CD4-positive, CD25-positive, alpha-beta regulatory T cell (primary cell): ENCODE measurements at regions not wholly inside any gene's neighbourhood (a gene's known extent, or its start where the extent isn't known, plus 50 kb on each side); places are given as distances from the start of the nearest gene placed in this dataset.
"Not testable (repeated sequence)": the region's sequence is repeated elsewhere in the genome, so short reads cannot be mapped to it uniquely, and the experiment has no call there.

ENCODE experiments used
- ATAC-seq, 2 donors: fragments of 150-1000 bp; cut with Tn5 transposase; one replicate each; pipeline ENCODE4 v1.10.0; 2021; ENCODE audit warnings: low read depth in 2 of 2, moderate number of reproducible peaks in 2 of 2, moderate library complexity in 1 of 2
- DNase-seq, 3 donors: peaks; one replicate each; pipeline versions ENCODE4 v3.0.0 to v3.0.0-alpha.2; 2012 to 2022; ENCODE audit warnings: mixed read lengths in 1 of 3
- H3K27ac ChIP-seq: one replicate; pipeline ENCODE4 v1.7.0; 2013; ENCODE audit warnings: mild to moderate bottlenecking, low read length; ENCODE audit not compliant: insufficient read depth, poor library complexity, severe bottlenecking
- H3K27me3 ChIP-seq: one replicate; pipeline ENCODE4 v1.7.0; 2013; ENCODE audit warnings: low read length; ENCODE audit not compliant: control insufficient read depth, insufficient read depth
- H3K36me3 ChIP-seq: one replicate; pipeline ENCODE4 v1.7.0; 2013; ENCODE audit warnings: mild to moderate bottlenecking, low read length, moderate library complexity; ENCODE audit not compliant: control insufficient read depth, insufficient read depth
- H3K4me1 ChIP-seq: 2 replicates; pipeline ENCODE4 v1.7.0; 2013; ENCODE audit warnings: mild to moderate bottlenecking, low read length; ENCODE audit not compliant: insufficient read depth, control insufficient read depth, poor library complexity, severe bottlenecking
- H3K4me3 ChIP-seq: one replicate; pipeline ENCODE4 v1.7.0; 2013; ENCODE audit warnings: low read depth, mild to moderate bottlenecking, low read length, moderate library complexity
- H3K9me3 ChIP-seq, 2 experiments: 1 replicate in 1 of 2; 2 replicates in 1 of 2; pipeline ENCODE4 v1.7.0; 2013; ENCODE audit warnings: low read length in 2 of 2, mild to moderate bottlenecking in 1 of 2, moderate library complexity in 1 of 2; ENCODE audit not compliant: control insufficient read depth in 2 of 2
- H3K27ac Mint-ChIP-seq, 3 donors: one replicate each; pipeline ENCODE4 v1.8.0; 2020 to 2022; ENCODE audit warnings: mild to moderate bottlenecking in 3 of 3, mixed read lengths in 3 of 3, moderate library complexity in 2 of 3
- H3K27me3 Mint-ChIP-seq: one replicate; pipeline ENCODE4 v1.8.0; 2022; ENCODE audit warnings: mild to moderate bottlenecking, mixed read lengths
- H3K36me3 Mint-ChIP-seq: one replicate; pipeline ENCODE4 v1.8.0; 2020; ENCODE audit warnings: mixed read lengths
- H3K4me1 Mint-ChIP-seq, 4 donors: one replicate each; pipeline ENCODE4 v1.8.0; 2020 to 2022; ENCODE audit warnings: mixed read lengths in 4 of 4, mild to moderate bottlenecking in 1 of 4
- H3K4me3 Mint-ChIP-seq, 4 donors: one replicate each; pipeline ENCODE4 v1.8.0; 2020 to 2022; ENCODE audit warnings: mild to moderate bottlenecking in 4 of 4, mixed read lengths in 4 of 4, moderate library complexity in 3 of 4
- H3K9me3 Mint-ChIP-seq, 7 donors: one replicate each; pipeline ENCODE4 v1.8.0; 2020 to 2022; ENCODE audit warnings: mixed read lengths in 7 of 7, mild to moderate bottlenecking in 3 of 7, moderate library complexity in 2 of 7

DNA sequence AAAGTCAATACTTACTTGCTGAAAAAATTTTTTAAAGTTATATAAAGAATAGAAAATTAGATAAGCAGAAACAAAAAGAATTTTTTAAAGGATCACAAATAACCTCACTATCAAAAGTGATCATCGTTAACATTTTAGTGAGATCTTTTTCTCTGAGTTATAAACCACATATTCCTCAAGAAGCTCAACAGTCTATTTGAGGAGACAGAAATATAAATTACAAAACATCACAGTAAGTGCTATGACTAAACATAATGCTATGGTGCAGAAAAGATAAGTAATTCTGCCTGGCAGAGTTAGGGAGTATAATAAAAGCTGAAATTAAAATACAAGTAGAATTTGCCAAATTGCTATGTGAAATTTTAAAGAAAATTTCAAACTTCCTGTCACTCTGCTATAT lies 226.7 kb downstream of the LMBRD1 start:
- no peaks in the 10 kb centered on the region for H3K36me3 ChIP-seq
- Mint-ChIP-seq H3K9me3 (peaks cover 0 to 7% (median 3%) of the 10 kb centered on the region in 7 donors), H3K4me1 (no peaks in the 10 kb centered on the region), H3K27me3 (peaks cover 4% of the 10 kb centered on the region), H3K27ac (no peak overlapping the region), H3K4me3 (no peak overlapping the region), H3K36me3 (no peaks in the 10 kb centered on the region)
- H3K27me3 ChIP-seq: no peaks in the 10 kb centered on the region
- no peak overlapping the region for H3K27ac ChIP-seq
- no peak for ATAC-seq
- DNase-seq: no peak
- no peaks in the 10 kb centered on the region for H3K9me3 ChIP-seq
- H3K4me3 ChIP-seq: no peak overlapping the region
- no peaks in the 10 kb centered on the region for H3K4me1 ChIP-seq

- H3K4me3 ChIP-seq, H3K27me3 Mint-ChIP-seq, H3K27me3 ChIP-seq, H3K4me1 Mint-ChIP-seq, H3K36me3 Mint-ChIP-seq, H3K4me3 Mint-ChIP-seq, H3K27ac Mint-ChIP-seq, H3K9me3 ChIP-seq, ATAC-seq, H3K4me1 ChIP-seq, H3K9me3 Mint-ChIP-seq, H3K27ac ChIP-seq, H3K36me3 ChIP-seq, DNase-seq: not testable (repeated sequence)
Measured at GRCh38 chr6:69560597-69560996, 236.2 kb downstream of the LMBRD1 start.

DNA sequence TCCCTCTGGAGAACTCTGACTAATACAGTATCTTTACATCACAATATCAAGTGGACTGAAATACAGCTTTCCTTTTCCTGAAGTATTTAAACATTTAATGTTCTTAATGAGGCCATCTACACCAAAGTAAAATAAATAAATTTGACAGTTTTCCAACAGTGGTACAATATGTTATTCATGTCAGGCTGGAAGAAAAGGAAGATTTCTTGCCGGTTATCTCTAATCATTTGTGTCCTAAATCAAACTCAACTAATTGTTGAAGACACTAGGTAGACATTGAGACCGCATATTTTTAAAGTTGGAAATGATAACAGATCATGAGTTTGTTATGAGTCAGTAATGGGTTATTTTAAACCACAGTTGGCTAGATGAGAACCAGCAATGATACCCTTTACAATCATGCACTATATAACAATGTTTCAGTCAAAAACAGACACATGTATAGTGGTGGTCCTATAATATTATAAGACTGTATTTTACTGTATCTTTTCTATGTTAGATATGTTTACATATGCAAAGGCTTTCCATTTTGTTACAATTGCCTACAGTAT lies 241.6 kb downstream of the LMBRD1 start:
- DNase-seq (no peak), ATAC-seq (no peak)
- no peaks in the 10 kb centered on the region for H3K4me1 ChIP-seq
- no peaks in the 10 kb centered on the region for H3K36me3 Mint-ChIP-seq
- H3K27me3 Mint-ChIP-seq: peaks cover 4% of the 10 kb centered on the region
- no peak overlapping the region for H3K27ac Mint-ChIP-seq
- H3K36me3 ChIP-seq: no peaks in the 10 kb centered on the region
- no peaks in the 10 kb centered on the region for H3K4me1 Mint-ChIP-seq
- H3K9me3 Mint-ChIP-seq: peaks cover 0 to 5% (median 3%) of the 10 kb centered on the region in 7 donors
- H3K27me3 ChIP-seq: no peaks in the 10 kb centered on the region
- H3K9me3 ChIP-seq: no peaks in the 10 kb centered on the region
- no peak overlapping the region for H3K4me3 ChIP-seq
- H3K4me3 Mint-ChIP-seq: no peak overlapping the region
- H3K27ac ChIP-seq: no peak overlapping the region

- H3K4me3 ChIP-seq: no peak overlapping the region
- DNase-seq: no peak
- no peak for ATAC-seq
- H3K27me3 ChIP-seq: no peaks in the 10 kb centered on the region
- H3K27ac ChIP-seq: no peak overlapping the region
- peaks cover 0 to 3% (median 0%) of the 10 kb centered on the region in 7 donors for H3K9me3 Mint-ChIP-seq
- H3K4me1 Mint-ChIP-seq: no peaks in the 10 kb centered on the region
- no peak overlapping the region for H3K27ac Mint-ChIP-seq
- H3K27me3 Mint-ChIP-seq: no peaks in the 10 kb centered on the region
- no peaks in the 10 kb centered on the region for H3K9me3 ChIP-seq
- H3K36me3 ChIP-seq: no peaks in the 10 kb centered on the region
- no peaks in the 10 kb centered on the region for H3K4me1 ChIP-seq
- H3K36me3 Mint-ChIP-seq: no peaks in the 10 kb centered on the region
- H3K4me3 Mint-ChIP-seq: no peak overlapping the region
Measured at GRCh38 chr6:69542494-69542893, 254.3 kb downstream of the LMBRD1 start.

DNA sequence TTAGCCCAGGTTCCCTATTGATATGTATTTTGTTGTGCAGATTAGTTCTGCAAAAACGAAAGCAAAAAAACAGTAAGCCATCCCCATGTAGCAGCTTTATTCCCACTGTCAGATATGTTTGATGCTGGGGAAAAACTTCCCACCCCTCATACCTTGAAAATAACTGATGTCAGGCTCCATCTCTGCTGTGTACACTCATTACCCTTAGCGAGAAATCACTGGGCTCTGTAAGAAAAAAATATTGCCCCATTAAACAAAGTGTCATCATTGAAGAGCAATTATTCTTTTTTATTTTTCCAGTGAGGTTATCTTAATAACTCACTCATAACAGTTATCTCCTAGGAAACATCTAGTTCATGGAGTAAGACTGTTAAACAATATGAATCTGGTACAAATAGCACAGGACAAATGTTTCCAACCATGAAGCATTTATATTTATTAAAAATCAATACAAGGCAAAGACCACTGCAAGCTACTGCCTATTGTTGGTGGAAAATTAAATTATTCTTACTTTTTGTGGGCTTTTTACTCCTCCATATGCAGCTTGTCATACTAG lies 268.8 kb downstream of the LMBRD1 start:
- H3K27me3 ChIP-seq: no peaks in the 10 kb centered on the region
- Mint-ChIP-seq H3K27ac (peak overlapping the region in 1 of 3 donors; percentile 43), H3K4me3 (no peak overlapping the region), H3K4me1 (no peaks in the 10 kb centered on the region), H3K36me3 (no peaks in the 10 kb centered on the region), H3K9me3 (peaks cover 0 to 4% (median 0%) of the 10 kb centered on the region in 7 donors), H3K27me3 (no peaks in the 10 kb centered on the region)
- H3K27ac ChIP-seq: no peak overlapping the region
- ATAC-seq: no peak
- no peaks in the 10 kb centered on the region for H3K9me3 ChIP-seq
- DNase-seq: no peak
- no peak overlapping the region for H3K4me3 ChIP-seq
- H3K36me3 ChIP-seq: no peaks in the 10 kb centered on the region
- H3K4me1 ChIP-seq: no peaks in the 10 kb centered on the region

GRCh38 chr6:69515480-69515879 lies 281.3 kb downstream of the LMBRD1 start:
- peaks cover 0 to 11% (median 6%) of the 10 kb centered on the region in 7 donors for H3K9me3 Mint-ChIP-seq
- not testable (repeated sequence) for H3K4me3 Mint-ChIP-seq

GRCh38 chr6:69494595-69494994 lies 302.2 kb downstream of the LMBRD1 start:
- no peak overlapping the region for H3K4me3 ChIP-seq
- no peaks in the 10 kb centered on the region for H3K36me3 ChIP-seq
- DNase-seq (no peak), ATAC-seq (no peak)
- no peaks in the 10 kb centered on the region for H3K9me3 ChIP-seq
- Mint-ChIP-seq H3K27me3 (no peaks in the 10 kb centered on the region), H3K36me3 (no peaks in the 10 kb centered on the region), H3K27ac (no peak overlapping the region), H3K4me1 (no peaks in the 10 kb centered on the region), H3K9me3 (peaks cover 1 to 26% (median 4%) of the 10 kb centered on the region in 7 donors), H3K4me3 (no peak overlapping the region)
- no peaks in the 10 kb centered on the region for H3K4me1 ChIP-seq
- H3K27ac ChIP-seq: no peak overlapping the region
- H3K27me3 ChIP-seq: no peaks in the 10 kb centered on the region

More at GRCh38 chr6:69515480-69515879, 281.3 kb downstream of the LMBRD1 start:
- not testable (repeated sequence) for H3K27ac Mint-ChIP-seq, H3K4me1 ChIP-seq, H3K27me3 Mint-ChIP-seq, H3K36me3 ChIP-seq, H3K27ac ChIP-seq, ATAC-seq, H3K4me3 ChIP-seq, H3K36me3 Mint-ChIP-seq, H3K4me1 Mint-ChIP-seq, H3K9me3 ChIP-seq, DNase-seq, H3K27me3 ChIP-seq

DNA sequence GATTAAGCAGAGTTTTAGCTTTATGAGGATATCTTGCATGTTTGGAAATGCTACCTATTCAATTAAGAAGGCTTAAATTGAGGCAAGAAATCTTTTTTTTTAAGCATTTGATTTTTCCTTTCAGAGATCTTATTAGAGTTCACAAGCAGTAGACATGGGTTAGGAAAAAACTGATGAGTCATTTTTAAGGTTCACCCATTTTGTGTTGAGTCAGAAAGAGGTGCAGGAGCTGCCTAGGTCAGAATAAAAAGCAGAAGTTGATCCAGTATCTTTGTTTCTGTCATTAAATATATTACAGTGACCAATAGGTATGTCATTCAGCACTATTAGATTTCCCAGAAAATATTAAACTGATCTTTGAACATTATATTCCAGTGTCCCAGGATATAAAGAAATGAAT lies 306.8 kb downstream of the LMBRD1 start:
- no peak overlapping the region for H3K4me3 Mint-ChIP-seq
- peak overlapping the region in 1 of 3 donors; percentile 15 for H3K27ac Mint-ChIP-seq
- no peaks in the 10 kb centered on the region for H3K4me1 ChIP-seq
- no peak overlapping the region for H3K27ac ChIP-seq
- DNase-seq (no peak), ATAC-seq (no peak)
- peaks cover 3% of the 10 kb centered on the region in 2 experiments for H3K9me3 ChIP-seq
- H3K27me3 Mint-ChIP-seq: no peaks in the 10 kb centered on the region
- H3K27me3 ChIP-seq: no peaks in the 10 kb centered on the region
- H3K9me3 Mint-ChIP-seq: peaks cover 2 to 46% (median 9%) of the 10 kb centered on the region in 7 donors
- no peaks in the 10 kb centered on the region for H3K36me3 Mint-ChIP-seq
- H3K36me3 ChIP-seq: no peaks in the 10 kb centered on the region
- H3K4me3 ChIP-seq: no peak overlapping the region
- H3K4me1 Mint-ChIP-seq: no peaks in the 10 kb centered on the region
